Fibroblast of upper back skin (primary cell): ENCODE measurements at regions not wholly inside any gene's neighbourhood (a gene's known extent, or its start where the extent isn't known, plus 50 kb on each side); places are given as distances from the start of the nearest gene placed in this dataset.
A peak's percentile ranks its signal among the peaks of the same experiment; 100 is the strongest.
"Not testable (repeated sequence)": the region's sequence is repeated elsewhere in the genome, so short reads cannot be mapped to it uniquely, and the experiment has no call there.

ENCODE experiments used
- DNase-seq: peaks from one replicate; pipeline ENCODE4 v3.0.0-alpha.2; 2013

- DNase-seq = not testable (repeated sequence)
These were observed 901.0 kb downstream of the DSC3 start for GRCh38 chr18:30141506-30141905.

GRCh38 chr18:30139631-30140287 is 902.8 kb downstream of the DSC3 start:
- no peak for DNase-seq

- no peak for DNase-seq
These were observed 906.6 kb downstream of the DSC3 start for GRCh38 chr18:30135938-30136337.

- no peak for DNase-seq
These were observed 908.5 kb downstream of the DSC3 start for GRCh38 chr18:30134020-30134419.

GRCh38 chr18:30132959-30133358 is 909.6 kb downstream of the DSC3 start:
- peak; percentile 22 for DNase-seq

GRCh38 chr18:30121397-30121796 is 921.1 kb downstream of the DSC3 start:
- DNase-seq = no peak

- no peak for DNase-seq
These were observed 929.1 kb downstream of the DSC3 start for GRCh38 chr18:30113454-30113853.

- DNase-seq = peak; percentile 36
These were observed 936.2 kb downstream of the DSC3 start for GRCh38 chr18:30106356-30106755.

GRCh38 chr18:30103881-30104280 is 938.7 kb downstream of the DSC3 start:
- no peak for DNase-seq

GRCh38 chr18:30096796-30097195 is 945.7 kb downstream of the DSC3 start:
- DNase-seq = no peak

GRCh38 chr18:30094556-30094955 is 948.0 kb downstream of the DSC3 start:
- DNase-seq = peak; percentile 40

GRCh38 chr18:30093376-30093775 is 949.2 kb downstream of the DSC3 start:
- no peak for DNase-seq

GRCh38 chr18:30088238-30089015 is 954.1 kb downstream of the DSC3 start:
- DNase-seq = peak; percentile 19

GRCh38 chr18:30086351-30086750 is 956.2 kb downstream of the DSC3 start:
- no peak for DNase-seq

- no peak for DNase-seq
These were observed 961.4 kb downstream of the DSC3 start for GRCh38 chr18:30081122-30081521.

- DNase-seq = no peak
These were observed 969.7 kb downstream of the DSC3 start for GRCh38 chr18:30072609-30073385.

GRCh38 chr18:30066288-30066687 is 976.3 kb downstream of the DSC3 start:
- no peak for DNase-seq

GRCh38 chr18:30057398-30057797 is 985.1 kb downstream of the DSC3 start:
- DNase-seq = no peak

GRCh38 chr18:30056528-30056927 is 986.0 kb downstream of the DSC3 start:
- no peak for DNase-seq

- DNase-seq = no peak
These were observed 998.0 kb downstream of the DSC3 start for GRCh38 chr18:30044496-30044895.

- no peak for DNase-seq
These were observed 1003.3 kb downstream of the DSC3 start for GRCh38 chr18:30039201-30039600.

- no peak for DNase-seq
These were observed 1007.7 kb downstream of the DSC3 start for GRCh38 chr18:30034818-30035217.

- no peak for DNase-seq
These were observed 1026.4 kb downstream of the DSC3 start for GRCh38 chr18:30016179-30016578.

GRCh38 chr18:30004965-30005364 is 1037.6 kb downstream of the DSC3 start:
- no peak for DNase-seq
